DMS114 treated with DMSO at 0.1 percent for 48 hours (cell line): ENCODE measurements at regions not wholly inside any gene's neighbourhood (a gene's known extent, or its start where the extent isn't known, plus 50 kb on each side); places are given as distances from the start of the nearest gene placed in this dataset.

Source experiments
- DNase-seq: peaks from one replicate; lab custom pipeline; 2025; ENCODE audit not compliant: unreplicated experiment; lab: John Stamatoyannopoulos, UW

DNA sequence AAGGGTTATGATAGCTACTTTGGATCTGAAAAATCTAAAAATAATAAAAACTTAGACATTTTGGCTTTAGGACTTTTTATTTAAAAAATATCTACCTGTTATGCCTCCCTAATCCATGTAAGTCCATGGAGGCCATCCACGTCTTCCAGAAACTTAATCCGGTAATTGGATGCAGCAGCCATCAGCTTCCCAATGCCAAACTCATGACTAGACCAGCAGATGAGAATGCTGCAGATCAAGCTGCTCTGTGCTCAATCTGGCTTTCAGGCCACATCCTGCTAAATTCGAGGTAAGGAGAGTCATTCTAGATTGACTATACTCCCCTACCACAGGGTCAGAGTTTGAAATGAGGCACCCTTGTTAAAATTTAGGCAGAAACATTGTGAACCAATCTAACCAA lies 168.5 kb upstream of the TCERG1L start:
- no peak for DNase-seq

GRCh38 chr10:131480861-131481260 lies 169.3 kb upstream of the TCERG1L start:
- DNase-seq: no peak

DNA sequence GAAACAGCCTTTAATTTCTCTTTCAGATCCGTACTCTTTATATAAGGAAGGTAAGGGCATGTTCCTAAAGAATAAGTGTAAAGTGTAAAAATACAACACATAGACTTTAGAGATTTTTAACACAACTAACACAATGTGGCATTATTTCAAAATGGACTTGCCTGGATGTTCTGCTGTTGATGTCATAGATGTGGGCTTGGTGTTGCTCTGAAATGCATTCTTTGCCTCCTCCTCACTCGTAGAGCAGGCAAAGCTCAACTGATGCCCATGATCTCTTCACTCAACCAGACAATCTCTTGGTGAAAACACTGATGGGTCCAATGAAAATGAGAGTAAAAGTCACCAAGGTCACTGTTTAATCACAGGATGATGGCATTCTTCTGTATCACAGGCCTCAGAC lies 174.2 kb upstream of the TCERG1L start:
- no peak for DNase-seq

DNA sequence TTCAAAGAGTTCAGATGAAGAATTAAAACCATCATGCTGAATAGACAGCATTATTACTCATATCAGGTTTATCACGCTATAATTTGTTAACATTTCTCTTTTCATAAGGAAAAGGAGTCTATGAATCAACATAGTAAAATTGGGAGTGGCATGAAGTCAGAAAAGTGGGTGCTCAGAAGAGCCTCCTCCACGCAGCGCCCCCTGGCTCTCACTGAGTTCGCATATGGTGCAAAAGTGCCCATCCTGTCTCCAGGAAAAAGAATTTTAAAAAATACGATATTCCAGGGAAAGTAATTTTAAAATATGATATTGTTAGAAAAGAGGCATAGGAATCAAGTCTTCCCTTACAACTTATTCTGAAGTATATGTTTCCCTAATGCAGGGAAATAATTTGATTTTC lies 176.3 kb upstream of the TCERG1L start:
- DNase-seq: no peak

DNA sequence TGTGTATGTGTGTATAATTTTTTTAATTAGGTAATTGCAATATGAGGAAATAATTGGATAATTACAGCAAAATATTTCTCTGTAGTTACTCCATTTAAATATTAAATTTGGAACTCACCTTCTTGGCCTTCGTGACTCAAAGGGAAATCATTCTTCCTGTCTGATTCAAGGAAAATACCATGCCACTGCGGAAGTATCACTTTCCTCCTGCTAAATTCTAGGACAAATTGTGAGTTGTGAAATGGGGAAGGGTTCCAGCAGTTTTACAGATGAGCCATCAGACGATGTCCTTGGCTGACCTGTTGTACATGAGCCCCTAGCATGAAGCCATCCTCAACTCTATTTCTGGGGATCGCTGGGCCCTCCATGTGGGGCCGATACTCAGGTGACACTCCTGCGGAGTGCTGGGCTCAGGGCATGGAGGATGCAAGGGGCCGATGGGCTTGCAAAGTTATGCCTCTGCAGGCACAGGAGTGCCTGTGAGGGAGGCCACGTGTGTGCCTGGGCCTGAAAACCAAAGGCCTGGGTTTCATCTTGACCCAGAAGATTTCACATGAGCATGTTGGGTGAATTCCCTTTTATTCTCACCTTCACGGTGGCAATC lies 179.6 kb upstream of the TCERG1L start:
- DNase-seq: no peak

DNA sequence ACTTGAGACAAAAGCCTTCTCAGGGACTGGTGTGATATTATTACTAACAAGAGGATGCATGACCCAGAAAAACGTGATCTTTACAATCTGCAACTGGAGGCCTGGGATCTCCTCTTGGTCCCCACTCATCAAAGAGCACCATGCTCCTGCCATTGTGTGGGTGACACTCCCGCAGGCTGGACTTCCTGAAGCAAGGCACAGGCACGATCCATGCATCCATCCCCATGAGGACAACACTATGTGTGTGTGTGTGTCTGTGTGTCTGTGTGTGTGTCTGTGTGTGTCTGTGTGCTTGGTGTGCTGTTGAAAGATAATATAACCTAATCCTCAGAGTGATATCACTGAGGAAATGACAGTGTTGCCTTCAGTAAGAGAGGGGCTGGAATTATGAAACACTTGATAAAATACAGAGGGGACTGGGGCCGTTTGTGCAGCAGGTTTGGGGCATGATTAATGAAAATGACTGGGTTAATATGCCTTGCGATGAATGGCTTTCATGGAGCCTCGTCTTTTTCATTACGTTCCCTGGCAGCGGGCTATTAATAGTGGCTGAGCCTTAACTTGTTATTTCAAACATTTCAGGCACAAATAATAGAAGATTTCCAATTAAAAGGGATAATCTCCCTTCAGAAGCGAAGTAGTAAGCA lies 180.8 kb upstream of the TCERG1L start:
- DNase-seq: no peak

DNA sequence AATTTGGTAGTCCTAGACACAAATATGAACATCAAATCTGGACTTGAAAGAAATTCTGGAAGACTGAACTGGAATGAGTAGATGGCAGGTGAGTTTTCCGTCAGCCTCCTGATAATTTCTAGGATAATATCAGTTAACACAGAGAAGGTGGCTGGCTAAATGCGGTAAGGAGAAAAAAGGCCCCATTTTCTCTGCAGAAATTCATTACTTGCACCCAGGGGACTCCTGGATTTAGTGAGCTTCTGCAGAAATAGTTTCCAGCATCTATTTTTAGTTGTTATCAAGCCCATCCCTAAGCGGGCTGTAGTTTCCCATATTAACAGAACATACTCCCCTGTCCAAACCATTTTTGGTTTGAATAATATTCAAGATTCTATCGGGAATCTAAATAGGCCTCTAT lies 181.9 kb upstream of the TCERG1L start:
- DNase-seq: no peak

DNA sequence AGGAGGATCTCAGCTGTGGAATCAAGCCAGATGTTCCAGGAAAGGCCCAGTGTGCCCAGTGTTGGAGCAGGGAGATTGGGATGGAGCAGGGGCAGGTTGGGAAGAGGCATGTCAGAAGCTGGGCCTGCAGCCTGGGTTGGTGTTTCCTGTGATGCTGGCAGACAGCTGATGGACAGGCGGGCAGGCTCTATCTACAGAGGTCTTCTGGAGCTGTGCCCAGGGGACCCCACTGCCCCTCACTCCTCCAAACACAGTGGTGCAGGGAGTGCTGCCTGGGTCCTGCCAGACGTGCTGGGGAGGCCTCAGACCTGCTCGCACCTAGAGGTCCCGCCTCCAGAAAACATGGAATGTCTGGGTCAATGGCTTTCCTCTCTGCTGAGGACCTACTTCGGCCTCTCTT lies 182.9 kb upstream of the TCERG1L start:
- DNase-seq: no peak

DNA sequence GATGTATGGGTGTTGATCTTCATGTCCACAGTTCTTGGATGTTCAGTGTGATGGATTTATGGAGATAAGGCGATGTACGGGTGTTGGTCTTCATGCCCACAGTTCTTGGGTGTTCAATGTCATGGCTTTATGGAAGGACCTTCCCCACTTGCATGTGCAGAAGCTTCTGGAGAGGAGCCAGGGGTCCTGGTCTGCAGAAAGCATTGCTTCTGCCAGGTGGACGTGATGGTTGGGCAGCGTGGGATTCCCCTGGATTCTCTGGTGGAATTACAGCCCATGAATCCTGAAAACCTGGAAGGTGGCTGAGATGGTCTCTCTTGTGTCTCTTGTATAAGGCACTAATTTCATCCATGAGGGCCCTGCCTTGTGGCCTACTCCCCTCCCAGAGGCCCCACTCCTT lies 183.7 kb upstream of the TCERG1L start:
- DNase-seq: no peak

DNA sequence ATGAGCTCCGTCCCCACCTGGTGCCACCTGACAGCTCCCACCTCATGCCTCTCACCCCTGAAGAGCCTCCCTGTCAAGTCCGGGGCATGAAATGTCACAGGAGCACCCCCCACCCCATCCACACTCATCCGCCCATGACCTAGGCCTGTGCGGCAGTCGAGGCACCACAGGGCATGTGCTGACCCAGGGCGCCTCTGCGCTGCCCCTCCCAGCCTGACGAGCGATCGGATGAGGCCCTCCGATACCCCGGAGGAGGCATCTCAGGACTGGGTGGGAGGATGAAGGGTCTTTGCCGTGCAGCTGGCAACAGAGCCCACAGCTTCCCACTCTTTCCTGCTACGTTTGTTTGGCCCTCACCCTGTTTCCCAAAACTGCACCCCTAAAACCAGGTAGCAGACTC lies 184.4 kb upstream of the TCERG1L start:
- DNase-seq: no peak

- no peak for DNase-seq
These were observed 185.0 kb upstream of the TCERG1L start for GRCh38 chr10:131496351-131497052.

DNA sequence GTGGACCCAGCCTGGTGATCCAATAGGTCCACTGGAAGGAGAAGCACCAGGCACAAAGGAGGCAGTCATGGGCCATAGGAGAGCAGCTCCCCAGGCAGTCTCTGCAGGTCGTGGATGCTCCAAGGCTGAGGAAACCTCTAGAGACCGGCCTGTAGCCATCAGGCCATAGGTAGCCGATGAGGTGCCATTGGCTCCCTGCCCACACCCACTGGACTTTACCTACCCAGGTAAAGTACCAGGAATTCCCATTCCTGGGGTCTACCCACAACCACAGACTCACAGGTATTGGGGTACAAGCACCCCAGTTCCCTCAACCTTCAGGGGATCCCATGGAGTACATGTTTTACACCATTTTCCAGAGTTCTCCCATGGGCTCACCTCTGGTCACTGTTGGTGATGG lies 188.0 kb upstream of the TCERG1L start:
- no peak for DNase-seq

- no peak for DNase-seq
These were observed 188.7 kb upstream of the TCERG1L start for GRCh38 chr10:131500181-131500580.

GRCh38 chr10:131500892-131501291 lies 189.4 kb upstream of the TCERG1L start:
- no peak for DNase-seq

GRCh38 chr10:131503992-131504391 lies 192.5 kb upstream of the TCERG1L start:
- DNase-seq: no peak

DNA sequence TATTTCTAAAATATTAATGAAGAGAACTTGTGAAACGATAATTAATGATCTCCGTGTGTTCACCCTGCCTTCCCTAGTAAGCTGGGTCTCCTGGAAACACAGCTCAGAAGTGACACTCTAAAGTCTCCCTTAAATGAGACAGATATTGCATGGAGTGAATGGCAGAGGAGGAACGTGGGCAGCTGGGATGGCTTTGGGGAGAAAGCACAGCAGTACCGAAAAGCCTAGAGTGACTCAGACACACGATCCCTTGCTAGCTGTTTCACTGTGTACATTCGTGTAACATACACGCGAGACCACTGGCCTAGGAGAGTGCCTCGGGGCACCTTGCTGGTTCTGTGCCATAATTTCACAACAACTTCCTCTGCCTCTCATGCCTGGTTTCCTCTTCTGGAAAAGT lies 199.9 kb upstream of the TCERG1L start:
- DNase-seq: no peak

DNA sequence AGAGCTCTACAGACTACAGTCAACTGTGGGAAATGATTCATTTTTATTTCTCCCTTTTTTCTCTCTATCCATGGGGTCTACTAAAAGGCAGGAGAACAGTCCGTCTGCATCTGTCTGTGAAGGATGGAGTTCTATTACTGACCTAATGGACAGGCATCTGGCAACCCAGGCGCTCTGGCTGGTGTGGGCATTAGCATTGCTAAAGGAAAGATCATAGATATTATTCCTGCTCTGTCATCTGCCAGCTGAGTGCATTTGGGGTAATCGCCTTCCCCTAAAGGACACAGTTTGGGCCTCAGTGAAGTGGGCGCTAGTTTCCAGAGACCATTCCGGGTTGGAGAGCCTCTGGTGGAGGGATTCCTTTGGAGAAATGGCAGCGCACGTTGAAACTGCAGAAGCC lies 201.3 kb upstream of the TCERG1L start:
- no peak for DNase-seq

DNA sequence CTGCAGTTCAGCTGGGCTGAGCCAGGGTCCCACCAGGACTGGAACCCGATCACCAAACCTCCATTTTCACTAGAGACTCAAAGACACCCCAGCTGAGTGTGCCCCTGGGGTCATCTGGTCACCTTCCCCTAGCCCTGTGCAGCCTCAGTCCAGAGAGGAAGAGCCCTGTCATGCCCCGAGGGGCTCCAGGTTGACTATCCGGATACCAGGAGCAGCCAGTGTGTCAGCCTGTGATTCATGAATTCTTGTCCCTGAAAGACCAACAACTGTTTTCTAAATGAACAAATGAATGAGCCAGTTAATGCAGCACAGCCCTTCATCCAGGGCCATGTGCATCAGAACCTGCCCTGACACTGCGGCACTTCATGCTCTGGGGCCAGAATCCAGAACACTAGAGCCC lies 201.9 kb upstream of the TCERG1L start:
- no peak for DNase-seq

GRCh38 chr10:131513901-131514300 lies 202.4 kb upstream of the TCERG1L start:
- DNase-seq: no peak

DNA sequence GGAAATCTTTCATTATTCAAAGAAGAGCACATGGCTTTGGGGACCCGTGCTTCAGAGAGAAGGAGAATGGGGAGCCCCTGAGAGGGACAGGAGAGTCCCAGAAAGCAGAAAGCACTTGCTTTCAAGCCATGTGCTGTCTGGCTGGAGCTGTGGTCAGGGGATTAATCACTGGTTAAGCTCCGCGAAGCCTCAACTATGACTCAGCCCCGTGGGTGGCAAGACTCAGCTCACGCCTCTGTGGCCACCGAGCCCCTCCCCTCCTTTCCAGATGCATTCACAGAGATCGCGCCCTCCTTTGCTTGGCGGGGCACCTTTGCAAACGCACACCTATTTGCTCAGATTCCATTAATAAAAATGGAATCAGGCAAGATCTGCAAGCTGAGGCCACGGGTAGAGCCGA lies 202.9 kb upstream of the TCERG1L start:
- no peak for DNase-seq

DNA sequence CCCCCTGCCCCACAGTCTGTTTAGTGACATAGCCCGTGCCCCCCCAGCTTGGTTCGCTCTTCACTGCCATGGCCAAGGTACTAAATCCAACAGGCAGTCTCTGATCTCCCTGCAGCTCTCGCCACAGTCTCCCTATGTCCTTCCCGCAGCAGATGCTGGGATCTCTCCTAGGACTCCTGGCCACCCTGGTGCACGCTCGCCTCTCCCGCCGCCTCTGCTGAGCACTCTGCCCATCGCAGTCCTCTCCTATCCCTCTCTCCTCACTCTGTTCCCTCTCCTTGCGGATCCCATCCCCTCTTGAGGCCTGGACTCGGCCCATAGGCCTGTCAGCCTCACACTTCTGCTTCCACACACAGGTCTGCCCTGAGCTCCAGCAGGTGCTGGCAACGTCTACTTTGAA lies 204.8 kb upstream of the TCERG1L start:
- no peak for DNase-seq

DNA sequence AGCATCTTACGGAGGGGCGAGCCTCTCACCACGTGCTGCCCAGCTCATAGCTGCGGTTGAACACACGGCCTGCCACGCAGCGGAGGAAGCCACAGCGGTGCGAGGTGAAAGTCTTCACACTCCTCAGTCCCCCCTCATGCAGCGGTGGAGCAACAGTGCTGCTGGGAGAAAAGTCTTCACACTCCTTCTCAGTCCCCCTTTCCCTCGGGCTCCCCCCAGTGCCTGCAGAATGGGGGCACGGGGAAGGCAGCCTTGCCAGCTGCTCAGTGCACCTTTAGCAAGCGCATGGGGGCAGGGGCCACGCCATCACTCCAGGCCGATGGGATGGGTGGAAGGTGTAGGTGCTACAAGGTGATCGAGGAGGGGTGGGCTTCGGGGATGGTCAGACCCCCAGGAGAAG lies 206.3 kb upstream of the TCERG1L start:
- DNase-seq: no peak
